Liver (tissue), 8 donors: ENCODE measurements at regions not wholly inside any gene's neighbourhood (a gene's known extent, or its start where the extent isn't known, plus 50 kb on each side); places are given as distances from the start of the nearest gene placed in this dataset.

ENCODE experiments used
- DNase-seq: peaks from one replicate; pipeline ENCODE4 v3.0.0-alpha.2; 2017; ENCODE audit warnings: low spot score
- H3K27ac ChIP-seq, 2 donors: one replicate each; pipeline ENCODE4 v1.7.0; 2013; ENCODE audit warnings: inconsistent platforms in 2 of 2, low read length in 2 of 2, control low read depth in 1 of 2, low read depth in 1 of 2, mild to moderate bottlenecking in 1 of 2
- H3K27me3 ChIP-seq, 4 donors: one replicate each; pipeline versions ENCODE4 v1.6.1 to v1.7.0; 2013; ENCODE audit warnings: low read length in 3 of 4, inconsistent platforms in 1 of 4, mild to moderate bottlenecking in 1 of 4, moderate library complexity in 1 of 4; ENCODE audit not compliant: control insufficient read depth in 4 of 4, insufficient read depth in 4 of 4
- H3K36me3 ChIP-seq, 4 donors: one replicate each; pipeline versions ENCODE4 v1.6.1 to v1.7.0; 2013; ENCODE audit warnings: low read length in 3 of 4, mild to moderate bottlenecking in 3 of 4, low read depth in 1 of 4, moderate library complexity in 1 of 4; ENCODE audit not compliant: control insufficient read depth in 4 of 4, insufficient read depth in 3 of 4
- H3K4me1 ChIP-seq, 4 donors: one replicate each; pipeline versions ENCODE4 v1.6.1 to v1.7.0; 2013; ENCODE audit warnings: low read length in 3 of 4, mild to moderate bottlenecking in 3 of 4, moderate library complexity in 1 of 4; ENCODE audit not compliant: control insufficient read depth in 4 of 4, insufficient read depth in 4 of 4
- H3K4me3 ChIP-seq, 3 donors: one replicate each; pipeline versions ENCODE4 v1.6.1 to v1.7.0; 2013; ENCODE audit warnings: low read length in 3 of 3, control low read depth in 1 of 3, low read depth in 1 of 3, mild to moderate bottlenecking in 1 of 3
- H3K9ac ChIP-seq, 2 donors: one replicate each; pipeline ENCODE4 v1.7.0; 2013; ENCODE audit warnings: low read length in 2 of 2, mild to moderate bottlenecking in 2 of 2, moderate library complexity in 2 of 2, control low read depth in 1 of 2, low read depth in 1 of 2
- H3K9me3 ChIP-seq, 4 donors: one replicate each; pipeline versions ENCODE4 v1.6.1 to v1.7.0; 2013; ENCODE audit warnings: low read length in 3 of 4; ENCODE audit not compliant: control insufficient read depth in 4 of 4
- ATF3 ChIP-seq: IDR thresholded peaks from 2 replicates; pipeline ENCODE4 v1.6.1; 2016; ENCODE audit warnings: antibody characterized with exemption
- CTCF ChIP-seq: fragments of 150-350 bp; IDR thresholded peaks from 2 replicates; pipeline ENCODE4 v1.5.1; 2017; ENCODE audit warnings: improper control_type of control experiment, low read depth, low read length; ENCODE audit not compliant: missing input control
- EGR1 ChIP-seq, 2 donors: IDR thresholded peaks; 2 replicates each; pipeline ENCODE4 v1.6.1; 2016 to 2018; ENCODE audit warnings: antibody characterized with exemption in 2 of 2, low read depth in 2 of 2
- FOXA1 ChIP-seq: IDR thresholded peaks from 2 replicates; pipeline ENCODE4 v1.6.1; 2016; ENCODE audit warnings: antibody characterized with exemption
- FOXA2 ChIP-seq: IDR thresholded peaks from 2 replicates; pipeline ENCODE4 v1.6.1; 2016; ENCODE audit warnings: antibody characterized with exemption
- HNF4A ChIP-seq, 2 donors: conservative IDR thresholded peaks; 2 replicates each; pipeline ENCODE4 v1.6.1; 2016; ENCODE audit warnings: antibody characterized with exemption in 2 of 2, mild to moderate bottlenecking in 2 of 2
- HNF4G ChIP-seq: IDR thresholded peaks from 2 replicates; pipeline ENCODE4 v1.6.1; 2016; ENCODE audit warnings: antibody characterized with exemption
- JUND ChIP-seq, 2 donors: IDR thresholded peaks; 2 replicates each; pipeline ENCODE4 v1.6.1; 2016; ENCODE audit warnings: antibody characterized with exemption in 2 of 2
- MAX ChIP-seq: IDR thresholded peaks from 2 replicates; pipeline ENCODE4 v1.6.1; 2016; ENCODE audit warnings: antibody characterized with exemption
- NR2F2 ChIP-seq: IDR thresholded peaks from 2 replicates; pipeline ENCODE4 v1.6.1; 2016; ENCODE audit warnings: antibody characterized with exemption
- REST ChIP-seq: IDR thresholded peaks from 2 replicates; pipeline ENCODE4 v1.6.1; 2016; ENCODE audit warnings: antibody characterized with exemption, mild to moderate bottlenecking
- RXRA ChIP-seq, 2 donors: IDR thresholded peaks; 2 replicates each; pipeline ENCODE4 v1.6.1; 2017 to 2018; ENCODE audit warnings: antibody characterized with exemption in 2 of 2, mild to moderate bottlenecking in 1 of 2
- SP1 ChIP-seq: IDR thresholded peaks from 2 replicates; pipeline ENCODE4 v1.6.1; 2018; ENCODE audit warnings: antibody characterized with exemption, mild to moderate bottlenecking
- TAF1 ChIP-seq: conservative IDR thresholded peaks from 2 replicates; pipeline ENCODE4 v1.6.1; 2016; ENCODE audit warnings: antibody characterized with exemption, mild to moderate bottlenecking
- YY1 ChIP-seq: IDR thresholded peaks from 2 replicates; pipeline ENCODE4 v1.6.1; 2016; ENCODE audit warnings: antibody characterized with exemption, mild to moderate bottlenecking
- WGBS: extraction: QIAGEN DNeasy Blood & Tissue Kit; methylation state at CpG from one replicate; pipeline ENCODE4 v1.1.7; 2013; 5-methylcytosine and 5-hydroxymethylcytosine counted together
- donor health status: healthy.
- donor health status: healthy.
- donor health status: healthy.
- donor health status: healthy.
- donor health status: healthy.

- Histone ChIP-seq H3K27me3 (peaks cover 0 to 2% (median 0%) of the 10 kb centered on the region in 4 donors), H3K4me1 (no peaks in the 10 kb centered on the region), H3K9ac (no peak overlapping the region), H3K27ac (no peak overlapping the region), H3K4me3 (no peak overlapping the region), H3K9me3 (no peaks in the 10 kb centered on the region), H3K36me3 (no peaks in the 10 kb centered on the region)
- TF ChIP-seq ATF3: no peak
- no peak for DNase-seq
Measured at GRCh38 chr14:56933446-56933845, 123.2 kb upstream of the OTX2 start.

- WGBS: 35% methylated on average over 3 of the region's 3 CpGs
- no peaks in the 10 kb centered on the region for H3K36me3 ChIP-seq
- H3K4me3 ChIP-seq: no peak overlapping the region
- H3K9ac ChIP-seq: no peak overlapping the region
- H3K27ac ChIP-seq: no peak overlapping the region
- no peak for DNase-seq
- H3K9me3 ChIP-seq: peaks cover 0 to 4% (median 2%) of the 10 kb centered on the region in 4 donors
- H3K4me1 ChIP-seq: no peaks in the 10 kb centered on the region
- TF ChIP-seq REST (no peak), FOXA1 (no peak)
- H3K27me3 ChIP-seq: peaks cover 0 to 3% (median 0%) of the 10 kb centered on the region in 4 donors
Measured at GRCh38 chr14:56918849-56919574, 108.7 kb upstream of the OTX2 start.

- DNase-seq: no peak
- H3K27ac ChIP-seq: no peak overlapping the region
- H3K4me3 ChIP-seq: no peak overlapping the region
- H3K4me1 ChIP-seq: no peaks in the 10 kb centered on the region
- no peaks in the 10 kb centered on the region for H3K36me3 ChIP-seq
- WGBS: 40% methylated on average over 5 of the region's 5 CpGs
- peaks cover 0 to 4% (median 0%) of the 10 kb centered on the region in 4 donors for H3K27me3 ChIP-seq
- H3K9ac ChIP-seq: no peak overlapping the region
- no peaks in the 10 kb centered on the region for H3K9me3 ChIP-seq
- TF ChIP-seq SP1 (no peak), MAX (no peak), CTCF (no peak), JUND (IDR thresholded peaks at IDR 0.05) (no peak), FOXA2 (no peak), HNF4G (no peak), NR2F2 (no peak), EGR1 (IDR thresholded peaks at IDR 0.05; ENCODE audit: low read depth in 2 of 2) (no peak), REST (no peak), FOXA1 (no peak), HNF4A (conservative IDR thresholded peaks at IDR 0.05) (no peak), TAF1 (no peak), RXRA (IDR thresholded peaks at IDR 0.05) (no peak), YY1 (no peak)
Measured at GRCh38 chr14:56905282-56905681, 95.0 kb upstream of the OTX2 start.
